Mesothelial cell of epicardium (in vitro differentiated cells): ENCODE measurements at regions not wholly inside any gene's neighbourhood (a gene's known extent, or its start where the extent isn't known, plus 50 kb on each side); places are given as distances from the start of the nearest gene placed in this dataset.
A peak's percentile ranks its signal among the peaks of the same experiment; 100 is the strongest.

Experiments
- DNase-seq, 2 experiments: peaks; one replicate each; pipeline ENCODE4 v3.0.0; 2021; ENCODE audit warnings: low spot score in 2 of 2; ENCODE audit not compliant: unreplicated experiment in 2 of 2
- H3K27ac Mint-ChIP-seq: 2 replicates; pipeline ENCODE4 v1.8.0; 2021; ENCODE audit warnings: mixed read lengths
- H3K27me3 Mint-ChIP-seq: 2 replicates; pipeline ENCODE4 v1.8.0; 2021; ENCODE audit warnings: low read depth, mixed read lengths
- H3K36me3 Mint-ChIP-seq: 2 replicates; pipeline ENCODE4 v1.8.0; 2021; ENCODE audit warnings: mixed read lengths
- H3K4me1 Mint-ChIP-seq: 2 replicates; pipeline ENCODE4 v1.8.0; 2021; ENCODE audit warnings: mixed read lengths
- H3K4me3 Mint-ChIP-seq: 2 replicates; pipeline ENCODE4 v1.8.0; 2021; ENCODE audit warnings: mild to moderate bottlenecking, moderate library complexity, mixed read lengths
- H3K9me3 Mint-ChIP-seq: 2 replicates; pipeline ENCODE4 v1.8.0; 2021; ENCODE audit warnings: mixed read lengths
- CTCF ChIP-seq: fragments of 200-600 bp; sonication (generic); IDR thresholded peaks from one replicate; pipeline ENCODE4 v1.5.0; 2021; ENCODE audit warnings: antibody characterized with exemption; ENCODE audit not compliant: unreplicated experiment

- H3K4me1 Mint-ChIP-seq, result peaks cover 10% of the 10 kb centered on the region
- H3K4me3 Mint-ChIP-seq, result no peak overlapping the region
- no peaks in the 10 kb centered on the region for H3K9me3 Mint-ChIP-seq
- no peaks in the 10 kb centered on the region for H3K27me3 Mint-ChIP-seq
- no peak for TF ChIP-seq CTCF
- no peak for DNase-seq
- no peak overlapping the region for H3K27ac Mint-ChIP-seq
- no peaks in the 10 kb centered on the region for H3K36me3 Mint-ChIP-seq
Observed at GRCh38 chr12:124624823-124625222, 57.4 kb upstream of the NCOR2 start.

GRCh38 chr12:124623344-124624035, 56.1 kb upstream of the NCOR2 start:
- Mint-ChIP-seq H3K9me3 (peaks cover 5% of the 10 kb centered on the region), H3K4me3 (no peak overlapping the region), H3K27ac (no peak overlapping the region), H3K36me3 (no peaks in the 10 kb centered on the region), H3K4me1 (peaks cover 10% of the 10 kb centered on the region), H3K27me3 (no peaks in the 10 kb centered on the region)
- DNase-seq, result no peak
- TF ChIP-seq CTCF, result no peak

- Mint-ChIP-seq H3K9me3 (peaks cover 5% of the 10 kb centered on the region), H3K27ac (no peak overlapping the region), H3K36me3 (no peaks in the 10 kb centered on the region), H3K4me1 (peaks cover 10% of the 10 kb centered on the region), H3K4me3 (no peak overlapping the region), H3K27me3 (no peaks in the 10 kb centered on the region)
- no peak for TF ChIP-seq CTCF
- DNase-seq, result no peak
Observed at GRCh38 chr12:124622764-124623163, 55.4 kb upstream of the NCOR2 start.

GRCh38 chr12:124622331-124622730, 54.9 kb upstream of the NCOR2 start:
- no peak for TF ChIP-seq CTCF
- Mint-ChIP-seq H3K36me3 (no peaks in the 10 kb centered on the region), H3K4me3 (no peak overlapping the region), H3K9me3 (peaks cover 5% of the 10 kb centered on the region), H3K27me3 (no peaks in the 10 kb centered on the region), H3K27ac (no peak overlapping the region), H3K4me1 (peaks cover 10% of the 10 kb centered on the region)
- no peak for DNase-seq

GRCh38 chr12:124621296-124621660, 53.9 kb upstream of the NCOR2 start:
- H3K36me3 Mint-ChIP-seq, result no peaks in the 10 kb centered on the region
- H3K9me3 Mint-ChIP-seq, result peaks cover 5% of the 10 kb centered on the region
- DNase-seq, result peak in 1 of 2 experiments; percentile 52
- H3K27ac Mint-ChIP-seq, result peak overlapping the region; percentile 85
- no peak for TF ChIP-seq CTCF
- no peaks in the 10 kb centered on the region for H3K27me3 Mint-ChIP-seq
- H3K4me1 Mint-ChIP-seq, result peaks cover 10% of the 10 kb centered on the region
- no peak overlapping the region for H3K4me3 Mint-ChIP-seq
